IMR-90 (cell line): ENCODE measurements at regions not wholly inside any gene's neighbourhood (a gene's known extent, or its start where the extent isn't known, plus 50 kb on each side); places are given as distances from the start of the nearest gene placed in this dataset.
A peak's percentile ranks its signal among the peaks of the same experiment; 100 is the strongest.

Source experiments
- ATAC-seq: fragments of 200-7000 bp; cut with Tn5 transposase; 2 replicates; pipeline ENCODE4 v1.9.1; 2020; ENCODE audit warnings: low read depth, mild to moderate bottlenecking, moderate library complexity
- BruUV-seq: library from RNA; stranded (reverse); fragments of 400-500 nt; replicated peaks from 2 replicates; lab custom pipeline; 2021; lab: Mats Ljungman, UMichigan
- CTCF ChIA-PET: fragments of 300-600 bp; formaldehyde crosslinking; extraction: SDS; loops from one replicate; lab custom pipeline; 2021; ENCODE audit warnings: antibody characterized with exemption; lab: Yijun Ruan, JAX
- POLR2A ChIA-PET: fragments of 300-600 bp; sonication (Branson Sonifier 250); formaldehyde crosslinking; loops from one replicate; lab custom pipeline; 2022; ENCODE audit warnings: antibody characterized with exemption; ENCODE audit not compliant: unreplicated experiment; lab: Charles Lee
- DNase-seq: peaks from one replicate; pipeline ENCODE4 v3.0.0; 2013
- H2AFZ ChIP-seq: replicated peaks from 2 replicates; pipeline ENCODE3; 2013; ENCODE audit warnings: low read length, mild to moderate bottlenecking; ENCODE audit not compliant: poor library complexity
- H2AK5ac ChIP-seq: 2 replicates; pipeline ENCODE4 v1.6.1; 2013; ENCODE audit warnings: low read depth, low read length, inconsistent platforms
- H2AK9ac ChIP-seq: replicated peaks from 2 replicates; pipeline ENCODE3; 2013; ENCODE audit warnings: mild to moderate bottlenecking, low read depth, low read length, moderate library complexity; ENCODE audit not compliant: poor library complexity
- H2BK120ac ChIP-seq: 2 replicates; pipeline ENCODE4 v1.6.1; 2013; ENCODE audit warnings: low read depth, low read length, inconsistent platforms
- H2BK15ac ChIP-seq: 3 replicates; pipeline ENCODE4 v1.6.1; 2013; ENCODE audit warnings: low read depth, low read length, inconsistent platforms
- H2BK20ac ChIP-seq: 2 replicates; pipeline ENCODE4 v1.6.1; 2013; ENCODE audit warnings: low read depth, mild to moderate bottlenecking, inconsistent platforms, low read length, moderate library complexity
- H2BK5ac ChIP-seq: 2 replicates; pipeline ENCODE4 v1.6.1; 2013; ENCODE audit warnings: mild to moderate bottlenecking, low read depth, low read length, inconsistent platforms; ENCODE audit not compliant: poor library complexity, severe bottlenecking
- H3K14ac ChIP-seq: replicated peaks from 2 replicates; pipeline ENCODE4 v1.6.1; 2013; ENCODE audit warnings: low read depth, low read length, inconsistent platforms
- H3K18ac ChIP-seq: 2 replicates; pipeline ENCODE4 v1.6.1; 2013; ENCODE audit warnings: low read depth, low read length, control low read depth
- H3K23ac ChIP-seq: 2 replicates; pipeline ENCODE4 v1.6.1; 2013; ENCODE audit warnings: low read depth, low read length, inconsistent platforms
- H3K27ac ChIP-seq: 2 replicates; pipeline ENCODE4 v1.5.1; 2013; ENCODE audit warnings: mild to moderate bottlenecking, control low read depth, low read length; ENCODE audit not compliant: insufficient read depth
- H3K27me3 ChIP-seq: 2 replicates; pipeline ENCODE4 v1.6.1; 2013; ENCODE audit warnings: low read length; ENCODE audit not compliant: control insufficient read depth, insufficient read depth
- H3K36me3 ChIP-seq: 2 replicates; pipeline ENCODE4 v1.6.1; 2013; ENCODE audit warnings: low read length, mixed read lengths; ENCODE audit not compliant: control insufficient read depth, insufficient read depth
- H3K4ac ChIP-seq: 2 replicates; pipeline ENCODE4 v1.6.1; 2013; ENCODE audit warnings: low read depth, low read length, inconsistent platforms
- H3K4me1 ChIP-seq: 2 replicates; pipeline ENCODE4 v1.6.1; 2013; ENCODE audit warnings: low read length, mixed read lengths; ENCODE audit not compliant: control insufficient read depth, insufficient read depth
- H3K4me2 ChIP-seq: 2 replicates; pipeline ENCODE4 v1.6.1; 2013; ENCODE audit warnings: low read depth, mild to moderate bottlenecking, control low read depth, low read length, moderate library complexity
- H3K4me3 ChIP-seq: 2 replicates; pipeline ENCODE4 v1.5.1; 2013; ENCODE audit warnings: low read depth, mild to moderate bottlenecking, control low read depth, low read length, moderate library complexity; ENCODE audit not compliant: insufficient read depth
- H3K56ac ChIP-seq: 2 replicates; pipeline ENCODE4 v1.6.1; 2013; ENCODE audit warnings: low read length, inconsistent platforms; ENCODE audit not compliant: insufficient read depth; ENCODE audit errors: extremely low read depth
- H3K79me1 ChIP-seq, 2 experiments: 2 replicates each; pipeline ENCODE4 v1.6.1; 2013; ENCODE audit warnings: low read length in 2 of 2, inconsistent platforms in 1 of 2, low read depth in 1 of 2
- H3K9ac ChIP-seq: 2 replicates; pipeline ENCODE4 v1.6.1; 2013; ENCODE audit warnings: low read depth, low read length, control low read depth
- H3K9me1 ChIP-seq: 2 replicates; pipeline ENCODE4 v1.6.1; 2013; ENCODE audit warnings: low read length, inconsistent platforms; ENCODE audit not compliant: insufficient read depth
- H3K9me3 ChIP-seq: 2 replicates; pipeline ENCODE4 v1.6.1; 2013; ENCODE audit warnings: low read length; ENCODE audit not compliant: control insufficient read depth, insufficient read depth
- H4K20me1 ChIP-seq: 2 replicates; pipeline ENCODE4 v1.6.1; 2013; ENCODE audit warnings: low read length, inconsistent platforms; ENCODE audit not compliant: insufficient read depth
- H4K5ac ChIP-seq: 2 replicates; pipeline ENCODE4 v1.6.1; 2013; ENCODE audit warnings: mild to moderate bottlenecking, low read depth, low read length, control low read depth
- H4K8ac ChIP-seq, 2 experiments: 2 replicates each; pipeline ENCODE4 v1.6.1; 2013; ENCODE audit warnings: low read depth in 2 of 2, low read length in 2 of 2, control low read depth in 1 of 2, inconsistent platforms in 1 of 2
- H4K91ac ChIP-seq: 2 replicates; pipeline ENCODE4 v1.6.1; 2013; ENCODE audit warnings: low read depth, low read length, inconsistent platforms; ENCODE audit not compliant: insufficient read depth
- CEBPB ChIP-seq: IDR thresholded peaks from 2 replicates; pipeline ENCODE4 v1.6.1; 2012; ENCODE audit warnings: low read depth, low read length, improper control_type of control experiment
- CTCF ChIP-seq: conservative IDR thresholded peaks from 2 replicates; pipeline ENCODE4 v1.5.1; 2012; ENCODE audit warnings: mild to moderate bottlenecking, low read depth, low read length, improper control_type of control experiment
- FOS ChIP-seq: fragments of 150-350 bp; IDR thresholded peaks from 2 replicates; pipeline ENCODE4 v1.6.1; 2016; ENCODE audit warnings: low read depth, low read length
- MAFK ChIP-seq: IDR thresholded peaks from 2 replicates; pipeline ENCODE4 v1.6.1; 2012; ENCODE audit warnings: low read depth, low read length, improper control_type of control experiment
- MXI1 ChIP-seq: IDR thresholded peaks from 2 replicates; pipeline ENCODE4 v1.6.1; 2012; ENCODE audit warnings: low read depth, mild to moderate bottlenecking, low read length, moderate library complexity, borderline replicate concordance
- RCOR1 ChIP-seq: IDR thresholded peaks from 2 replicates; pipeline ENCODE4 v1.6.1; 2012; ENCODE audit warnings: mild to moderate bottlenecking, low read length, improper control_type of control experiment; ENCODE audit not compliant: insufficient replicate concordance
- SMC3 ChIP-seq: fragments of 150-350 bp; IDR thresholded peaks from 2 replicates; pipeline ENCODE4 v1.6.1; 2016; ENCODE audit warnings: low read depth, mild to moderate bottlenecking, antibody characterized with exemption, low read length, moderate library complexity
- WGBS, 2 experiments: methylation state at CpG; one replicate each; pipeline versions ENCODE4 v1.1.5 to v1.1.7; 2013; ENCODE audit warnings: missing lambda C conversion rate in 2 of 2; ENCODE audit not compliant: insufficient read length in 1 of 2; ENCODE audit errors: extremely low coverage in 2 of 2; 5-methylcytosine and 5-hydroxymethylcytosine counted together
- dilution Hi-C: fragments of 300-500 bp; cut with HindIII; formaldehyde crosslinking; loops from one replicate; pipeline ENCODE4 v1.14.3; 2018; ENCODE audit warnings: low sequenced_read_pairs; ENCODE audit not compliant: unreplicated experiment
- in situ Hi-C: fragments of 300-500 bp; cut with MboI; formaldehyde crosslinking; loops from 3 replicates; pipeline ENCODE4 v1.14.3; 2019; ENCODE audit warnings: low sequenced_read_pairs, inconsistent platforms, mixed read lengths
- intact Hi-C: fragments of 100-400 bp; cut with micrococcal nuclease; formaldehyde crosslinking; loops from 2 replicates; pipeline ENCODE4 v1.10.0; 2022

- Histone ChIP-seq H4K91ac (no peak overlapping the region), H3K56ac (no peak overlapping the region), H2AFZ (no peak overlapping the region), H4K20me1 (no peaks in the 10 kb centered on the region), H4K5ac (no peak overlapping the region), H2BK120ac (no peak overlapping the region), H3K4ac (no peak overlapping the region), H2BK15ac (no peak overlapping the region), H3K14ac (no peak overlapping the region), H3K36me3 (no peaks in the 10 kb centered on the region), H2AK5ac (no peak overlapping the region), H3K4me3 (no peak overlapping the region), H3K9ac (no peak overlapping the region), H3K27me3 (no peaks in the 10 kb centered on the region), H2AK9ac (no peak overlapping the region), H3K79me1 (no peaks in the 10 kb centered on the region), H3K4me1 (no peaks in the 10 kb centered on the region), H4K8ac (no peak overlapping the region), H2BK20ac (no peak overlapping the region), H3K27ac (no peak overlapping the region), H3K23ac (no peak overlapping the region), H3K18ac (no peak overlapping the region), H3K9me1 (no peaks in the 10 kb centered on the region), H2BK5ac (no peak overlapping the region), H3K4me2 (peak overlapping the region; percentile 86; the same call in 1 of the 2 replicates), H3K9me3 (no peaks in the 10 kb centered on the region)
- in situ Hi-C loops, result no loop called here
- CTCF ChIA-PET, result no interaction called here
- no TSS peak for BruUV-seq
- intact Hi-C loops, result no loop called here
- TF ChIP-seq MAFK, result no peak
- TF ChIP-seq MXI1, result no peak
- TF ChIP-seq SMC3, result no peak
- TF ChIP-seq CTCF, result no peak
- no peak for TF ChIP-seq FOS
- TF ChIP-seq CEBPB, result no peak
- TF ChIP-seq RCOR1, result no peak
- POLR2A ChIA-PET, result no interaction called here
- ATAC-seq (no peak), DNase-seq (no peak)
- 60% methylated on average over 1 of the region's 4 CpGs; no CpG with 5 or more reads in 1 of the 2 experiments for WGBS, 2 experiments
- dilution Hi-C loops, result no loop called here
These were observed 61.1 kb upstream of the NRXN1 start for GRCh38 chr2:51093016-51093415.
